ENCODE measurements at regions not wholly inside any gene's neighbourhood (a gene's known extent, or its start where the extent isn't known, plus 50 kb on each side); places are given as distances from the start of the nearest gene placed in this dataset.

- Histone ChIP-seq H3K27ac (ENCODE audit: low read depth, low read length) (no peak overlapping the region), H3K27me3 (ENCODE audit: control insufficient read depth, insufficient read depth, low read length) (peaks cover 2% of the 10 kb centered on the region), H3K9me3 (ENCODE audit: control insufficient read depth, insufficient read depth, low read length) (no peaks in the 10 kb centered on the region), H3K4me3 (ENCODE audit: low read depth, low read length) (no peak overlapping the region)
- ChIA-PET CTCF (no interaction called here), POLR2A (no interaction called here)
- TF ChIP-seq CTCF (IDR thresholded peaks at IDR 0.05; ENCODE audit: low read depth, low read length): no peak
- no peak for DNase-seq (ENCODE audit: low read depth, low spot score)
Measured at GRCh38 chr11:115736146-115736545, 231.9 kb upstream of the CADM1 start.

- ChIA-PET POLR2A (interaction anchor here (0.6 to 1.1 kb wide), 5 partner anchors 14 to 102 kb away, joined by 3 to 5 read pairs (median 4); no protein-coding TSS in a partner anchor), CTCF (no interaction called here)
- peak; percentile 65 for DNase-seq (ENCODE audit: low read depth, low spot score)
- Histone ChIP-seq H3K27ac (ENCODE audit: low read depth, low read length) (peak overlapping the region; percentile 22), H3K4me3 (ENCODE audit: low read depth, low read length) (no peak overlapping the region), H3K9me3 (ENCODE audit: control insufficient read depth, insufficient read depth, low read length) (no peaks in the 10 kb centered on the region; the same call in 1 of the 2 replicates), H3K27me3 (ENCODE audit: control insufficient read depth, insufficient read depth, low read length) (peaks cover 3% of the 10 kb centered on the region)
- TF ChIP-seq CTCF (IDR thresholded peaks at IDR 0.05; ENCODE audit: low read depth, low read length): no peak
Measured at GRCh38 chr11:115724666-115725065, 220.5 kb upstream of the CADM1 start.

- H3K4me3 ChIP-seq (ENCODE audit: low read depth, low read length): no peak overlapping the region
- ChIA-PET CTCF (no interaction called here), POLR2A (no interaction called here)
- no peaks in the 10 kb centered on the region; the same call in 1 of the 2 replicates for H3K9me3 ChIP-seq (ENCODE audit: control insufficient read depth, insufficient read depth, low read length)
- H3K27me3 ChIP-seq (ENCODE audit: control insufficient read depth, insufficient read depth, low read length): peaks cover 3% of the 10 kb centered on the region
- no peak overlapping the region for H3K27ac ChIP-seq (ENCODE audit: low read depth, low read length)
- no peak for TF ChIP-seq CTCF (IDR thresholded peaks at IDR 0.05; ENCODE audit: low read depth, low read length)
- no peak for DNase-seq (ENCODE audit: low read depth, low spot score)
Measured at GRCh38 chr11:115722711-115723110, 218.5 kb upstream of the CADM1 start.

GRCh38 chr11:115721296-115721995 is 217.2 kb upstream of the CADM1 start:
- no peak overlapping the region for H3K27ac ChIP-seq (ENCODE audit: low read depth, low read length)
- H3K4me3 ChIP-seq (ENCODE audit: low read depth, low read length): no peak overlapping the region
- H3K27me3 ChIP-seq (ENCODE audit: control insufficient read depth, insufficient read depth, low read length): peaks cover 3% of the 10 kb centered on the region
- H3K9me3 ChIP-seq (ENCODE audit: control insufficient read depth, insufficient read depth, low read length): no peaks in the 10 kb centered on the region; the same call in 1 of the 2 replicates
- ChIA-PET POLR2A (no interaction called here), CTCF (no interaction called here)
- DNase-seq (ENCODE audit: low read depth, low spot score): no peak
- 0 out of 2 replicates have a peak, but pooled peaks have one; percentile 3 for TF ChIP-seq CTCF (IDR thresholded peaks at IDR 0.05; ENCODE audit: low read depth, low read length)

GRCh38 chr11:115720602-115721245 is 216.5 kb upstream of the CADM1 start:
- no peak overlapping the region for H3K27ac ChIP-seq (ENCODE audit: low read depth, low read length)
- ChIA-PET CTCF (no interaction called here), POLR2A (no interaction called here)
- no peaks in the 10 kb centered on the region; the same call in 1 of the 2 replicates for H3K9me3 ChIP-seq (ENCODE audit: control insufficient read depth, insufficient read depth, low read length)
- H3K4me3 ChIP-seq (ENCODE audit: low read depth, low read length): no peak overlapping the region
- no peak for DNase-seq (ENCODE audit: low read depth, low spot score)
- H3K27me3 ChIP-seq (ENCODE audit: control insufficient read depth, insufficient read depth, low read length): peaks cover 7% of the 10 kb centered on the region
- TF ChIP-seq CTCF (IDR thresholded peaks at IDR 0.05; ENCODE audit: low read depth, low read length): no peak
